ENCODE measurements at regions not wholly inside any gene's neighbourhood (a gene's known extent, or its start where the extent isn't known, plus 50 kb on each side); places are given as distances from the start of the nearest gene placed in this dataset.
"Not testable (repeated sequence)": the region's sequence is repeated elsewhere in the genome, so short reads cannot be mapped to it uniquely, and the experiment has no call there.

GRCh38 chrX:34470507-34470906 lies 186.6 kb downstream of the TMEM47 start:
- Histone ChIP-seq H3K79me2 (ENCODE audit: insufficient read depth, low read depth, low read length) (no peaks in the 10 kb centered on the region), H4K20me1 (ENCODE audit: insufficient read depth, low read length) (no peaks in the 10 kb centered on the region), H3K27ac (ENCODE audit: low read depth, low read length, poor library complexity, severe bottlenecking) (no peak overlapping the region), H2AFZ (ENCODE audit: low read length) (no peak overlapping the region), H3K4me2 (ENCODE audit: low read length) (no peak overlapping the region), H3K4me1 (ENCODE audit: insufficient read depth, low read length, poor library complexity, severe bottlenecking) (no peaks in the 10 kb centered on the region), H3K9me2 (ENCODE audit: insufficient read depth, low read length) (no peaks in the 10 kb centered on the region), H3K9me3 (ENCODE audit: low read length) (no peaks in the 10 kb centered on the region), H3K4me3 (ENCODE audit: low read depth, low read length, poor library complexity, severe bottlenecking) (no peak overlapping the region), H3K36me3 (ENCODE audit: insufficient read depth, low read length) (no peaks in the 10 kb centered on the region)
- TF ChIP-seq EZH2phosphoT487 (IDR thresholded peaks at IDR 0.05; ENCODE audit: borderline replicate concordance, low read depth, low read length), result no peak
- TF ChIP-seq, protein P1, sequence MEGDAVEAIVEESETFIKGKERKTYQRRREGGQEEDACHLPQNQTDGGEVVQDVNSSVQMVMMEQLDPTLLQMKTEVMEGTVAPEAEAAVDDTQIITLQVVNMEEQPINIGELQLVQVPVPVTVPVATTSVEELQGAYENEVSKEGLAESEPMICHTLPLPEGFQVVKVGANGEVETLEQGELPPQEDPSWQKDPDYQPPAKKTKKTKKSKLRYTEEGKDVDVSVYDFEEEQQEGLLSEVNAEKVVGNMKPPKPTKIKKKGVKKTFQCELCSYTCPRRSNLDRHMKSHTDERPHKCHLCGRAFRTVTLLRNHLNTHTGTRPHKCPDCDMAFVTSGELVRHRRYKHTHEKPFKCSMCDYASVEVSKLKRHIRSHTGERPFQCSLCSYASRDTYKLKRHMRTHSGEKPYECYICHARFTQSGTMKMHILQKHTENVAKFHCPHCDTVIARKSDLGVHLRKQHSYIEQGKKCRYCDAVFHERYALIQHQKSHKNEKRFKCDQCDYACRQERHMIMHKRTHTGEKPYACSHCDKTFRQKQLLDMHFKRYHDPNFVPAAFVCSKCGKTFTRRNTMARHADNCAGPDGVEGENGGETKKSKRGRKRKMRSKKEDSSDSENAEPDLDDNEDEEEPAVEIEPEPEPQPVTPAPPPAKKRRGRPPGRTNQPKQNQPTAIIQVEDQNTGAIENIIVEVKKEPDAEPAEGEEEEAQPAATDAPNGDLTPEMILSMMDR (conservative IDR thresholded peaks at IDR 0.05; ENCODE audit: low read length), result no peak
- intact Hi-C loops (cut with micrococcal nuclease; ENCODE audit: unreplicated experiment), result no loop called here
- CTCF ChIA-PET (ENCODE audit: unreplicated experiment), result no interaction called here
- no peak for DNase-seq (ENCODE audit: low spot score)
- POLR2A ChIA-PET, result no interaction called here
- BruUV-seq (replicated peaks), result no TSS peak

GRCh38 chrX:34467437-34467836 lies 189.6 kb downstream of the TMEM47 start:
- H3K9me2 ChIP-seq (ENCODE audit: insufficient read depth, low read length), result no peaks in the 10 kb centered on the region
- intact Hi-C loops (cut with micrococcal nuclease; ENCODE audit: unreplicated experiment), result no loop called here
- no peak overlapping the region for H3K4me2 ChIP-seq (ENCODE audit: low read length)

GRCh38 chrX:34463220-34463619 lies 193.9 kb downstream of the TMEM47 start:
- H3K4me2 ChIP-seq (ENCODE audit: low read length); H3K79me2 ChIP-seq (ENCODE audit: insufficient read depth, low read depth, low read length); intact Hi-C loops (cut with micrococcal nuclease; ENCODE audit: unreplicated experiment); DNase-seq (ENCODE audit: low spot score); H3K27ac ChIP-seq (ENCODE audit: low read depth, low read length, poor library complexity, severe bottlenecking); H3K4me3 ChIP-seq (ENCODE audit: low read depth, low read length, poor library complexity, severe bottlenecking); H2AFZ ChIP-seq (ENCODE audit: low read length); H3K4me1 ChIP-seq (ENCODE audit: insufficient read depth, low read length, poor library complexity, severe bottlenecking); CTCF ChIA-PET (ENCODE audit: unreplicated experiment); H3K36me3 ChIP-seq (ENCODE audit: insufficient read depth, low read length); H3K9me2 ChIP-seq (ENCODE audit: insufficient read depth, low read length); H4K20me1 ChIP-seq (ENCODE audit: insufficient read depth, low read length); BruUV-seq (replicated peaks); H3K9me3 ChIP-seq (ENCODE audit: low read length): not testable (repeated sequence)
- POLR2A ChIA-PET, result interaction anchor here (1.3 kb wide), 1 partner anchor 9 kb away, joined by 4 read pairs; no protein-coding TSS in a partner anchor

More at GRCh38 chrX:34467437-34467836, 189.6 kb downstream of the TMEM47 start:
- POLR2A ChIA-PET, result no interaction called here
- CTCF ChIA-PET (ENCODE audit: unreplicated experiment), result no interaction called here
- no peaks in the 10 kb centered on the region for H3K36me3 ChIP-seq (ENCODE audit: insufficient read depth, low read length)
- no peaks in the 10 kb centered on the region for H3K79me2 ChIP-seq (ENCODE audit: insufficient read depth, low read depth, low read length)
- H3K4me3 ChIP-seq (ENCODE audit: low read depth, low read length, poor library complexity, severe bottlenecking), result no peak overlapping the region
- TF ChIP-seq, protein P1 (conservative IDR thresholded peaks at IDR 0.05; ENCODE audit: low read length), result no peak
- TF ChIP-seq EZH2phosphoT487 (IDR thresholded peaks at IDR 0.05; ENCODE audit: borderline replicate concordance, low read depth, low read length), result no peak
- no peaks in the 10 kb centered on the region for H3K9me3 ChIP-seq (ENCODE audit: low read length)
- no TSS peak for BruUV-seq (replicated peaks)
- H3K27ac ChIP-seq (ENCODE audit: low read depth, low read length, poor library complexity, severe bottlenecking), result no peak overlapping the region
- no peak overlapping the region for H2AFZ ChIP-seq (ENCODE audit: low read length)
- no peak for DNase-seq (ENCODE audit: low spot score)
- no peaks in the 10 kb centered on the region for H3K4me1 ChIP-seq (ENCODE audit: insufficient read depth, low read length, poor library complexity, severe bottlenecking)
- H4K20me1 ChIP-seq (ENCODE audit: insufficient read depth, low read length), result no peaks in the 10 kb centered on the region

GRCh38 chrX:34457850-34458249 lies 199.2 kb downstream of the TMEM47 start:
- POLR2A ChIA-PET; H3K4me3 ChIP-seq (ENCODE audit: low read depth, low read length, poor library complexity, severe bottlenecking); H2AFZ ChIP-seq (ENCODE audit: low read length); H3K27ac ChIP-seq (ENCODE audit: low read depth, low read length, poor library complexity, severe bottlenecking); H3K9me2 ChIP-seq (ENCODE audit: insufficient read depth, low read length); H3K36me3 ChIP-seq (ENCODE audit: insufficient read depth, low read length); H4K20me1 ChIP-seq (ENCODE audit: insufficient read depth, low read length); intact Hi-C loops (cut with micrococcal nuclease; ENCODE audit: unreplicated experiment); DNase-seq (ENCODE audit: low spot score); CTCF ChIA-PET (ENCODE audit: unreplicated experiment); H3K4me1 ChIP-seq (ENCODE audit: insufficient read depth, low read length, poor library complexity, severe bottlenecking); H3K4me2 ChIP-seq (ENCODE audit: low read length); H3K79me2 ChIP-seq (ENCODE audit: insufficient read depth, low read depth, low read length); H3K9me3 ChIP-seq (ENCODE audit: low read length); BruUV-seq (replicated peaks): not testable (repeated sequence)

Data from OCI-LY7 (cell line).